HUDEP-2 (cell line): ENCODE measurements at regions not wholly inside any gene's neighbourhood (a gene's known extent, or its start where the extent isn't known, plus 50 kb on each side); places are given as distances from the start of the nearest gene placed in this dataset.
"Not testable (repeated sequence)": the region's sequence is repeated elsewhere in the genome, so short reads cannot be mapped to it uniquely, and the experiment has no call there.

Experiments
- DNase-seq, 76 experiments: peaks; one replicate each; lab custom pipeline; 2025; ENCODE audit not compliant: unreplicated experiment in 76 of 76; lab: John Stamatoyannopoulos, UW

DNA sequence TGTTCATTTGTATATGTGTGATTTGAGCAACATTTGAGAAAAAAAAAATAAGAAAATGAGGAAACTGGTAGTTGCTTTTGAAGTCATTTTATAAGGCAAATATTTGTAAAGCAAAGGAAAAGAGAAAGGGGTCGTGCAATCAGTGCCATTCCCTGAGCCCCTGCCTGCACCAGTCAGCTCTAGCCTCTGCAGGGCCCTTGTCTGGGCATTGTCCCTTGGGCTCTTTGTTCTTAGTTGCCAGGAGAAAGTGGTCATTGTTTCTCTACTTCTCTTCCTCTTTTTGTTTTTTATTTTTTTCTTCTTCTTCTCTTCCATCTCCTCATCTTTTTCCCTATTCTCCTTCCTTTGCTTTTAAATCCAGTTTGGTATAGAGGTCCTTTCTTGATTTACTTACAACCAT lies 175.3 kb upstream of the CREB1 start:
- no peak for DNase-seq

DNA sequence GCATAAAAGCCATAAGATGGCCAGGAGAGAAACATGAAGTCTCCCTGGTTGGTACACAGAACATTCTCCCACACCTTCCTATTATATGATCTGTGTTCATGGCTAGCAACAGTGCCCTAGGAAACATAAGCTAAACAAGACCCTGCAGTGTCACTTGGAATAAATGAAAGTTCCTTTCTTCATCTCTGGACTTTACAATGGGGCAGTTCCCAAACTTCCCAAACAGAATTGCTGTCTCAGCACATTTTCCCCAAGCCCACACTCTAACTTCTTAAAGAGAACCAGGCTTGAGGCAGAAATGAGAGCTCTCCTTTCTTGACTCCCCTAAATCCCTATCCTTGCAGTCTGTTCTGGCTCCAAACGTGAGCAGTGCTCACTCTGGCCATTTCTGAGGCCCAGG lies 173.2 kb upstream of the CREB1 start:
- DNase-seq: no peak

DNA sequence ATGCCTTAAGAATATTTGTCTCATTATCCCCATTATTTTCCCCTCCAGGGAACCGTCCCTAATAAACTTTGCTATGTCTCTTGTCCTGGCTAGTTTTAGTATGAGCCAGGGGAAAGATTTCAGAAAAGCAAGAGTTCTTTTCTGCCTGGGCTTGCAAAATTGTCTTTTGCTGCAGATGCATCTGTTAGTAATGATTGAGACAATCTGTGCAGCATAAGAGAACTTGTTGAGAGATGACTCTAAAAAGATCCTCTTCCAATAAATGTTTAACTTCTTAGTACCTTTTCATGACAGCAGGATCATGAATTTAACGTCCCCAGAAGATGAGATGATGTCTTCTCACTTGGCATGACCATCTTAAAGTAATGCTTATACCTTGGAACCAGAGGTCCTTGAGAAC lies 172.5 kb upstream of the CREB1 start:
- no peak for DNase-seq

DNA sequence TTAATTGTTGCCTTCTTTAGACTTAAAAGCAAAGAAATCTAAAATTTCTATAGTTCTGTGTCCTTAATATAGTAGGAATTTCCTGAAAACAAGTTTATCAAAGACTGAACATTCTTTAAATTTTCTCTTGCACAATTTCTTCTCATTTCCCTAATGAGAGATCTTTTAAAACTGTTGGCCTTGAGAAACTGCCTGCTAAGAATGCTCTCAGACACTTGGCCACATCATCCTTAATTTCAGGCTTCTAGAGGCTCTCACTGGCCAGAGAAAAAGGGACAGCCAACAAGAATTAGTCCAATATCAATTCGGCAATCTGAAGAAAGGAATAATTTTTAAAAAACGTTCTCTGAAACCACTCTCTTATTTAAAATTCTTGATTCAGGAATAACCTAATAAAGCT lies 167.0 kb upstream of the CREB1 start:
- DNase-seq: no peak

DNA sequence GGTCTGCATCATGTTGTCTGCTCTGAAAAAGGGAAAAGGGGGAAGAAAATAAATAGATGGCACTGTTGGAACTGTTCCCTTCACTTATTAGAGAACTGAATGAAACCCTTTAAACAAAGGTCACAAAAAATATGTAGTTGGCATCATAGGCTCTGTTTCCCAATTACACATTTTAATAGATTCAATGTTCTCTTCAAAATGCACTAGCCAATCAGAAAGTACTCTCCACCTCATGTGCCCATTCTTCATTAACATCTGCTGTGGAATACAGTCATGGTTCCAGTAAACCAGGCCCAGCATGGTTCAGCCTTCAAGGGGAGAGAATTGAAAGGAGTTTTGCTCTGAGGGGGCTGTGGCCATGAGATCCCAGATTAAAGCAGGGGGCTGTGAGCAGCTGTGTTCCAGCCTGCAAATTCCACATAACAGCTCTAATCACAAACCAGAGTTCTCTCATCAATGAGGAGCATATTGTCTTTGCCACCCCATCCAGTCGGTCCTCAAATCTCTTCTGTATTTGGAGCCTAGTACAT lies 165.9 kb upstream of the CREB1 start:
- no peak for DNase-seq

DNA sequence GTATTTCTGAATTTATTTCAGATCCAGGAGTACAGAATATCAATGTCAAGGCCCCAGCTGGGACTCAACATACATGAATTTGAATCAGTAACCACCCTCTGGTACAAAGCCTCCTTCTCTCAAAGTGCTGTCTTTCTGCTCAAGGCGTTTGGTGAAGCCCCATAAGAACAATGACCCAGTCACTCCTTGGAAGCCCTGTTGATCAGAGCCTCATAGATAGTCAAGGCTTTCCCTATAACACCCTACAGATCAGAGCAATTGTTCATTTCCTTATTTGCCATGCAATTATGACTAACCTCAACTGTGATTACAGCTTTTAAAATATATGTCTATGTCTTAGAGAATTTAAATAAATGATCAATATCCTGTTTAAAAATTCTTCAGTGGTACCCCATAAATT lies 159.1 kb upstream of the CREB1 start:
- DNase-seq: no peak

DNA sequence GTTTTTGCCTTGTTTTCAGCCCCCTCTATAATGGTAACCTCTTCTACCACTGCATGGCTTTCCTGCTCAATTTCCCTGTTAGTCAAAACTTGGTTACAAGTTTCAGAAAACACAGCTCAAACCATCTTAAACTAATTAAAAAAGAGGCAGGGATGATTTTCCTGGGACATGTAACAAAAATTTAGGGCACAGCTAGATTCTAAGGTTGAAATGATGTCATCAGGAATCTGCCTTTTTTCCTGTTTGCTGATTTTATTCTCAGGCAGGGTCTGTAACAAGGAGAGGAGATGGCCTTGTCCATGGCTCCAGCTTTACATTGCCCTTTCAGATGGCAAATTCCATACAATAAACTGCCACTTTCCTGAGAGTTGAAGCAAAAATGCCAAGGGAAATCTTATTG lies 157.9 kb upstream of the CREB1 start:
- DNase-seq: no peak

DNA sequence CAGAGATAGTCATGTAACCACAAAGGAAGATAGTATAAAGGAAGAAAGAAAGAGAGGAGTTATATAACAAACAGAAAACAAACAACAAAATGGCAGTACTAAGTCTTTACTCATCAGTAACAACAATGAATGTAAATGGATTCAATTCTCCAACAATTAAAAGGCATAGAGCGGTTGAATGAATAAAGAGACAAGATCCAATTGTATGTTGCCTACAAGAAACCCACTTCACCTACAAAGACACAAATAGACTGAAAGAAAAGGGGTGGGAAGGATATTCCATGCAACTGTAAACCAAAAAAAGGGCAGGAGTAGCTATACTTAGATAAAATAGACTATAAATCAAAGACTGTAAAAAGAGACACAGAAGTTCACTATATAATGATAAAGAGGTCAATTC lies 157.3 kb upstream of the CREB1 start:
- no peak for DNase-seq

DNA sequence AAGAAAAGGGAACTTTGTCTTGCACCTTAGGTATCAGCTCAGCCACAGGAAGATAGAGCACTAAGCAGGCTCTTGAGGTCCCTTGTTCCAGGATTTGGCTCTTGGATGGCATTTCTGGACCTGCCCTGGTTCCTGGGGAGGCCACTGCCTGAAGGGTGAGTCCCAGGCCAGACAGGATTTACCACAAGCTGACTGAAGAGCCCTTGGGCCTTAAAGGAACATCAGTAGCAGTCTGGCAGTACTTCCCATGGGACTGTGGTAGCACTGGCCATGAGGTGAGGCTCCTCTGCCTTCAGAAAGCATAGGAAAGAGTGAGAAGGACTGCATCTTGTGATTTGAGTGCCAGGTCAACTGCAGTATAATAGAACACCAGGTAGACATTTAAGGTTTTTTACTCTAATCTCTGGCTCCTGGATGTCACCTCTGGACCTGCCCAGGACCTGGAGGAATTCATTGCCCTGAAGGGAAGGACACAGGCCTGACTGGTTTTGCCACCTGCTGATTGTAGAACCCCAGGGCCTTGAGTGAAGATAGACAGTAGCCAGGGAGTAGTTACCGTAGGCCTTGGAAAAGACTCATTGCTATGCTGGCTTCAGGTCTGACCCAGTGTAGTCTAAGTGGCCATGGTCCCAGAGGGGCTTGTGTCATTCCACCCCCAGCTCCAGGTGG lies 154.4 kb upstream of the CREB1 start:
- DNase-seq: no peak

DNA sequence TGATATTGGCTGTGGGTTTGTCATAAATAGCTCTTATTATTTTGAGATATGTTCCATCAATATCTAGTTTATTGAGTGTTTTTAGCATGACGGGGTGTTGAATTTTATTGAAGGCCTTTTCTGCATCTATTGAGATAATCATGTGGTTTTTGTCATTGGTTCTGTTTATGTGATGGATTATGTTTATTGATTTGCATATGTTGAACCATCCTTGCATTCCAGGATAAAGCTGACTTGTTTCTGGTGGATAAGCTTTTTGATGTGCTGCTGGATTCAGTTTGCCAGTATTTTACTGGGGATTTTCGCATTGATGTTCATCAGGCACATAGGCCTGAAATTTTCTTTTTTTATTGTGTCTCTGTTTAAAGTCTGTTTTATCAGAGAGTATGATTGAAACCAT lies 151.1 kb upstream of the CREB1 start:
- not testable (repeated sequence) for DNase-seq

DNA sequence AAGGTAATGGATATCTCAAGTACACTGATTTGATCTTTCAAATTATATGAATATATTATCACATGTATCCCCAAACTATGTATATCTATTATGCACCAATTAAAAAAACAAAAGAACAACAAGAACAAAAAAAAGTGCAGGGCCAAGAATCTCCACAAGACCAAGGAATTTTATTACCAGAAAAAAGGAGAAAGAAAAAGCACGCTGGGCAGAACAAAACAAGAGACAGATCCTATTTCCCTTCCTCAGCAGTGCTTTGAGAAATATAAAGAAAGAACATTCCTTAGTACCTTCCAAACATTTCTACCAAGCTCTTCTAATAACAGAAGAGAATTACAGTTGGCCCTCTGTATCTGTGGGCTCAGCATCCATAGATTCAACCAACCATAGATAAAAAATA lies 144.7 kb upstream of the CREB1 start:
- no peak for DNase-seq

DNA sequence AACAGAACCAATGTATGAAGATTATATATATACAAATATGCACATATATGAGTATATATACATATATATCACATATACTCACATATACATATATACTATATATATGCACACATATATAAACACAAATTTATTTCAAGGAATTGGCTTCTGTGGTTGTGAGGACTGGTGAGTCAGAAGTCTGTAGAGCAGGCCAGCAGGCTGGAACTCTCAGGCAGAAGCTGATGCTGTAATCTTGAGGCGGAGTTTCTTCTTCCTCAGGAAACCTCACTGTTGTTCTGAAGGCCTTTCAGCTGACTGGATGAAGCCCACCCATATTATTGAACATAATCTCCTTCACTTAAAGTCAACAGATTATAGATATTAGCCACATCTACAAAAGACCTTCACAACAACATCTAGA lies 143.9 kb upstream of the CREB1 start:
- no peak for DNase-seq

DNA sequence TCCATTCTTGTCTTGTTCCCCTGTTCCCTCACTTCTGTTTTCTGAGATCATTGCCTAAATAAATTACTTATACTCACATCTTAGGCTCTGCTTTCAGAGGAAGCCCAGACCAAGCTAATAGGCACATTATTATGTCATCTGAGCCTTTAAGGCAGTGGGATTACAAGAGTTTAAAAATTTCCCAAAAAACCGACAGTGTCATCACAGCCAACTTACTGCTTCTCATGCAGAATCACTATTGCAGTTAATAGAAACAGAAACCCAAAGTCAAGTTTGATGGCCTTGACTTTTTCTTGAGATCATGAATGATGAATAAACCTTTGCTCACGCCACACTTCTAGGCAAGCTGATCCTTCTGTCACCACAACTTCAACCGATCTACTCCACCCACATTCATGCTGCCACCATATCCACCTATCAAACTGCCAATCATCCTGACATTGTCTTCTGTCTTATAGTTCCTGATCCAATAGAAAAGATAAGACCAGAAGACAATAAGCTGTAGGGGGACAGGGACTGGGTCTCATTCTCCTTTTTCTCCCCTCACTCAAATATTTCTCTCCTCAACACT lies 142.7 kb upstream of the CREB1 start:
- DNase-seq: peak in 1 of 76 experiments; percentile 11

DNA sequence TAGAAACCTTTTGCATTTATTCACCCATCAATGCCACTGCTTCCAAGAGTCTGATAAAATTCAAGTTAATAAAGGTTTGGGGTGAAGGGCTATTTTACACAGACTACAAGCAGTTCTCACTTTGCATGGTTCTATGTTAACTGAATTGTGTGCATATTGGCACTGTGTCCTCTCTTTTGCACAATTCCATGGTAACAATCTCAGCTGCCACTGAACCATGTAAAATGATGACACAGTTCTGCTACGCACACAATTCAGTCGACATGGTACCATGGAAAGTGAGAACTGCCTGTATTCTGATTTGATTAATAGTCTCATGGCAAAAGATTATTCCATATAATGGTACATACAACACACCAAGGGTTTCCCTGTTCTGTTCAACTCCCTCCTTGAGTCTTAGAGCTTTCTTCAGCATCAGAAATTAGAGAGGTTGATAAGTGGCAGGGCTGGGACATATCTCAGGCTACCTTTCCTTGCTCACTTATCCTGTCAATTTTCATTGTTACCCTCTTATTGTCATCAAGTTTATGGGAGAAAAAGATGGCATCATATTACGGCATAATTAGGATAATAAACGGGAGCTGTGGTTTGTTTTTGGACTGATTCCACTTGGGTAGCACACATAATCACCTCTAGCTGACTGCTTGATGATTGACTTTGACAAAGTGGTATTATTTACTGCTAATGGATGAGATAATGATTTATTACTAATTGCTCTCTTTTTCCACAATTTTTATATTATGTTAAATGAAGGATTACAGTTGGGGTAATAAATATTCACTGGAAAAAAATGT lies 139.3 kb upstream of the CREB1 start:
- DNase-seq: no peak

DNA sequence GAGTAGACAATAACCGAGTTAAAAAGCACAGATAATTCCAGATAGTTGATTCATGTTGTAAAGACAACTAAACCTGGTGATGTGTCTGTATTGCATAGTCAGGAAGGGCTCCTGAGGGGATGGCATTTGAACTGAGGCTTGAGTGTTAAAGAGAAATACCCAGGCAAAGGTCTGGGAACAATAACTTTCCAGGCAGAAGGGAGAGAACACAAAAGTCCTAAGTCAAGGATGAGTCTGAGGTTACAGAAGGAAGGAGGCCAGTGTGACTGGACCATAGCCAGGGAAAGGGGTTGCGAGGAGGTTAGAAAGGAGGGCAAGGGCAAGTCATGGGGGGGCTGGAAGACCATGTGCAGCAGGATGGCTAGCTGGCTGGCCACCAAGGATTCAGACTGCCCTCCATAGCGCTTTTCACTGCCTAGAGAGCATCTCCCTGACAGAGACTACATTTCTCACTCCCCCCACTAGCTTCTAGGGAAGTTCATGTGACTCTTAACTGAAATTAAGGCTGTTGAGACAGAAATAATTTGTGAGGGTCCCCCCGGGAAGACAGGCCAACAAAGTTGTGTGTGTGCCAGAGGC lies 135.5 kb upstream of the CREB1 start:
- DNase-seq: no peak

DNA sequence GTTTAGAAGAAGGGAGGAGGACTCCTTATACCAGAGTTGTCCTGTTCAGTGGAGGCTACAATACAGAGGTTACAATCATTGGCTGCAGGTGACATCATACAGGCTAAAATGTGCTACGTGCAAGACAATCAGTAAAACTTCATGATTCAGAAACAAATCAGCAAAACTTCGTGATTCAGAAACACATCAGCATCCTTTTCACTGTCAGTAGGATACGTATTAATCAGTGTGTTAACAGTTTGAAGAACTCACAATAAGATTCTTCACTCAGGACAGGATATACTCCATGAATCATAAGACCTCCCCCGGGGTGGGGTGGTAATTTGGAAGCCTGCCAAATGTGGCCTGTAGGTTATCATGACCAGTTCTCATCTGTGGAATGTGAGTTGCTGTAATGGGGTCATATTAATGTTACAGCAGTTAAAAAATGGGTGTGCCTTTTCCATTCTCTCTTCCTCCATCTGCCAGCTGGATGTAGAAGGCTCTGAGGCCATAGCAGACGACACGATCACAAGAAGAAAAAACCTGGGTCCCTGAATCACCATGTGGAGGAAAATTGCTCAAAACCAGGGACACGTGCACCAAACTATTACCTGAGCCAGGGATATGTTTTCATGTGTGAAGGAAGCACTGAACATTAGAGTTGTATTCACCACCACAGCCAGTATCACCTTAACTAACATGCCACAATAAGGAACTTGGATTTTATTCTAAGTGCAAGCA lies 134.8 kb upstream of the CREB1 start:
- DNase-seq: peak in 71 of 76 experiments; percentile 7 to 83 (median 57)

DNA sequence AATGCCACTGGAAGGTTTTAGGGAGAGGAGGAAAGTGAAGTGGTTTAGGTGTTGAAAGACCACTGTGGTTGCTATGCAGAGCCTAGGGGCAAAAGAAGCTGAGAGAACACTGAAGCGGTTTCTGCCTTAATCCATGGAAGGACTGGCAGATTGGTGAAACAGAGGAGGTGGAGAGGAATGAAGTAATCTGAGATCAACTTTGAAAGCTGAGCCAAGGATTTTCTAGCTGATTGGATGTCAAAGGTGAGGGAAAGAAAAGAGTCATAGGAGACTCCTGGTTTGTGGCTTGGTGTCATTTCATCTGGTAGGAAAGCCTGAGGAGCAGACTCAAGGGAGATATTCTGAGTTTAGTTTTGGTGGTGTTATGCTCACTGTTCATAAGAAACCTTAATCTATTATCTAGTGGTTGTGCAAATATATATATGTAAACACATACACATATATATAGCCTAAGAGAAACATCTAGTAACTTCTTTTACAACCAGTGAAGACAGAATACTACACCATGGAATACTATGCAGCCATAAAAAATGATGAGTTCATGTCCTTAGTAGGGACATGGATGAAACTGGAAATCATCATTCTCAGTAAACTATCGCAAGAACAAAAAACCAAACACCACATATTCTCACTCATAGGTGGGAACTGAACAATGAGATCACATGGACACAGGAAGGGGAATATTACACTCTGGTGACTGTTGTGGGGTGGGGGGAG lies 134.1 kb upstream of the CREB1 start:
- DNase-seq: no peak

DNA sequence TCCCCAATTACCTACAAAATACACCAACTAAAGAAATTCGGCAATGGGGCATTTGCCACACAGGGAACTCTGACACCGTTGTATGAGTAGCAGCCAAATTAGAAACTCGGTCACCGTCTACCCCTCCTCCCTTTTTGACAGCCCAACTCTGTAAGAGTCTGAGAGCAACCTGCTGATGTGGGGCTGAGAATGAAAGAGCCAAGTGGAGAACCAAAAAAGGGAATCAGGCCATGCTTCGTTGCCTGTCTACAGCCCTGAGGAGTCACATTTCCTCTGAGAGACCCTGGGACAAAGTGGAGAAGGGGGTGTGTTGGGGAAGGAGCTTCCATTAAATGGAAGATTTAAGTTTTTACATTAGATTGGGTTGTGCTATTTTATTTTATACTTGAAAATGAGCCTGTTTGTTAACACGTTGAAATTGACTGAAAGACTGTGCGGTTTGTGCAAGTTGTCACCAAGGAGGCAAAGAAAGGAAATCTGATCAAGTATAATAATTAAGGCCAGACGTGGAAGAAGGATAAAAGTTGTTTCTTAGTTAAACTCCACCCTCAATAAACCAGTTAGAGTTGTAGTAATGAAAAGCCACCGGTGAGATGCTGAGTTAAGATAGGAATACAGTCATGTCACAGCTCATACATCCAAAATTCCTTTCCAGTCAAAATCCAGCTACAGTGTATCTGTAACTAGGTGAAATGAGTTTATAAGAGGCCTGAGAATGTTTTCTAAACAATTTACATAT lies 131.7 kb upstream of the CREB1 start:
- DNase-seq: no peak

DNA sequence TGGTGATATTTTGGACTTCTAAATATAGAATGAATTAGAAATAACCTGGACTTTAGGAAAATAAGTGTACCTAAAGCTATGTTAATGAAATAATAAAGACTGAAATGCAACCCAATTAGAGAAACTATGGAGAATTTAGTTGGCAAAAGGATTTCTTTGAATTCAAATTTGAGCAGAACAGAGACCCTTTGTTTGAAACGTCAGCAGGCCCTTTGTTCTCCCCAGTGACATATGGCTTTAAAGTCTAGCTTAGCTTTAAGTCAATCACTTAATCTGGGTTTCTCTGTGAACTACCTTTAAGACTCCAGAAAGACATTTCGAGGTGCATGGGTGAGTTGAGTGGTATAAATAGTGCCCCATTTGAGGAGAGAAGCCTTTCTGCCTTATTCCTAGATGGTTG lies 130.5 kb upstream of the CREB1 start:
- DNase-seq: no peak

DNA sequence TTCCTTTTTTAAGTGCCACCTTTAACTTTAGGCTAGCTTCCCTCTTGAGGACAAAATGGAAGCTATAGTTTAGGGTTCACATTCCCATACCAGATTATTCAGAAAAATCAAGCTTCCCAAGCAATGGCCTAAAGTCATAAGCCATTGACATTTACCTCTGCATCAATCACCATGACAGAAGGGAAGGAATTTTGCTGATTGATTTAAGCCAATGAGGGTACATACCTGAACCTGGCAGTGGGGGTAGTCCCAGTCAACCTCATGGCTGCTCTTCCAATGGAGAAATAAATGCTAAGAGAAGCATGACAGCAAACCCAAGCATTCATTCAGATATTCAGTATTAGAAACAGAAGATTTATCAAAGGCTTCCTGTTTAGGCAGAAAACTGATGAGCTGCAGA lies 128.4 kb upstream of the CREB1 start:
- DNase-seq: no peak
